HG02571 (cell line): ENCODE measurements at regions not wholly inside any gene's neighbourhood (a gene's known extent, or its start where the extent isn't known, plus 50 kb on each side); places are given as distances from the start of the nearest gene placed in this dataset.
"Not testable (repeated sequence)": the region's sequence is repeated elsewhere in the genome, so short reads cannot be mapped to it uniquely, and the experiment has no call there.

ENCODE experiments used
- ATAC-seq: cut with Tn5 transposase; IDR thresholded peaks from one replicate; pipeline ENCODE4 v1.9.1; 2021; ENCODE audit warnings: mild to moderate bottlenecking, moderate library complexity; ENCODE audit not compliant: unreplicated experiment

DNA sequence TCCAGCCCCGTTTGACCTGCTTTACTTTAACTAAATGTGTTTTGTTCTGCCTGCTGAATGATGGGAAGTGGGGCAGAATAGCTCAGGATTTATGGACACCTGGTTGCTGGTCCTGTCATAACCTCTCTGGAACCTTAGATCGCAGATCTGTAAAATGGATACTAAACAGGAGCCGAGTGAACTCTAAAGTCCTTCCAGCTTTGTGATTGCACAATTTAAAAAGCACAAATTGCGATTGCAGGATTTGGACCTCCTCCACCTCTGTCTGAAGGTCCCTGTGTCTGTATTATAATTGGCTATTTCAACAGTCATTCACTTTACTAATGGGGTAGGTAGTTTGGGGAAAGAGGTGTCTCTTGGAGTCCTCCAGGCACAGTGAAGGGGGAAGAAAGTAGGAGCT is 220.4 kb downstream of the LY86 start:
- no peak for ATAC-seq

GRCh38 chr6:6810727-6811126 is 222.2 kb downstream of the LY86 start:
- no peak for ATAC-seq

GRCh38 chr6:6811128-6812009 is 222.8 kb downstream of the LY86 start:
- ATAC-seq: no peak

DNA sequence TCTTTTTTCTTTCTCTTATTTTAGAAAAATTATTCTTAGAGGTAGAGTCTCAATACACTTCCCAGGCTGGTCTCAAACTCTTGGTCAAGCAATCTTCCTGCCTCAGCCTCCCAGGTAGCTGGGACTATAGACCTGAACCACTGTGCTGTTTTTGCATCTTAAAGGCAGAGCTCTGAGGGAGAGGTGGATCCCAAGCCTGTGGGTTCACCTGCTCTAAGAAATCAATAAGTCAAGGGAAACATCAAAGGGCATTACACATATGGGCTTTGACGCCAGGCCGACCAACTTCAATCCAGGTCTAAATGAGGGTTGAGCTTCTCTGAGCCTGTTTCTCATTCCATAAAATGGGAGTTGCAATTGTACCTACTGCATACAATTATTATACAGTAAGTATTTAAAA is 223.9 kb downstream of the LY86 start:
- no peak for ATAC-seq

- no peak for ATAC-seq
These were observed 227.2 kb downstream of the LY86 start for GRCh38 chr6:6815732-6816131.

DNA sequence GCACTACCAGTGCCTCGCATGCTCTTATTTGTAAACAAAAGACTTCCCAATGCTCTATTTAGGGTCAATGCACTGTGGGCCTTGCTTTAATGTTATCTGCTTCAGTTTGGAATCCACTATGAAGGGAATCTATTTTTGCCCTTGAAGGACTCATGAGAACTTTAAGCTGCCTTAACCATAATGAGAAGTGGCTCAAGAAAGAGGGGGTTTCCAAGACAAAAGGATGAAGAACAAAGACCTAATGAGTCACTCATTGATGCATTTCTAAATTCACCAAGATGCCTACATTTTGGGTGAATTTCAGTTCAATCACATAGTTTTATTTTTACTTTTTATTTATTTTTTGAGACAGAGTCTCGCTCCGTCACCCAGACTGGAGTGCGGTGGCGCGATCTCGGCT is 228.2 kb downstream of the LY86 start:
- ATAC-seq: no peak

- ATAC-seq: no peak
These were observed 229.6 kb downstream of the LY86 start for GRCh38 chr6:6818078-6818639.

GRCh38 chr6:6820641-6821238 is 232.2 kb downstream of the LY86 start:
- ATAC-seq: no peak

GRCh38 chr6:6821639-6822261 is 233.2 kb downstream of the LY86 start:
- no peak for ATAC-seq

DNA sequence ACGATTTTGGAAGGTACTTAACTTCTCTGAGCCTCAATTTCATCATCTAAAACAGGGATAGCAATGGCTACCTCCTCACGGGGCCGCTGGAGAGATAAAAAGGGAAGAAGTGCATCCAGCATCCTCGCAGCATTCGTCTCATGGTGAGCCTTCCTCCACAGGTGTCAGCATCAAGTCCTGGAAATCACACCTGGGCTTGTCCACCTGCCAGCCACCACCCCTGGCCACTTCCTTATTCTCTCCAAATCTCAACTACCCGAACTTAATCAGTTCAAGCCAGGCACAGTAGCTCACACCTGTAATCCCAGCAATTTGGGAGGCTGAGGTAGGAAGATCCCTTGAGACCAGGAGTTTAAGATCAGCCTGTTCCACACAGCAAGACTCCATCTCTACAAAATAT is 234.5 kb downstream of the LY86 start:
- no peak for ATAC-seq

- no peak for ATAC-seq
These were observed 235.2 kb downstream of the LY86 start for GRCh38 chr6:6823568-6824224.

DNA sequence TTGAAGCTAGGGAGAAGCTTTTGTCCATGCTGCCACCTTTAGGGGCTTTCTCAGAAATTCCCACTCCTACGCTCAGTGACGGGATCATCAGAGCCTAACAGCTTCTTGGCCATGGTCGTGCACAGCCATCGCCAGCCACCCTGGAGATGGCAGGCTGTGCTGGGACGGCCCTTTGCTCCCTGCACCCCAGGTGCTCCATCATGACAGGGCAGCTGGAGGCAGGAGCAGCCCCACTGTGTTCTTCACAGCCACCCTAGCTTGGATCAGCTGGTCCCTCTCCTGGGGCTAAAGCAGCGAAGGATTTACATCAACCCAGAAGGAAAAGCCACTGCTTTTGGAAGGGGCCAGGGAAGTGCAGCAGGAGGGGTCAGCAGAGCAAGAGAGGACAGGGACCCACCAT is 235.9 kb downstream of the LY86 start:
- no peak for ATAC-seq

DNA sequence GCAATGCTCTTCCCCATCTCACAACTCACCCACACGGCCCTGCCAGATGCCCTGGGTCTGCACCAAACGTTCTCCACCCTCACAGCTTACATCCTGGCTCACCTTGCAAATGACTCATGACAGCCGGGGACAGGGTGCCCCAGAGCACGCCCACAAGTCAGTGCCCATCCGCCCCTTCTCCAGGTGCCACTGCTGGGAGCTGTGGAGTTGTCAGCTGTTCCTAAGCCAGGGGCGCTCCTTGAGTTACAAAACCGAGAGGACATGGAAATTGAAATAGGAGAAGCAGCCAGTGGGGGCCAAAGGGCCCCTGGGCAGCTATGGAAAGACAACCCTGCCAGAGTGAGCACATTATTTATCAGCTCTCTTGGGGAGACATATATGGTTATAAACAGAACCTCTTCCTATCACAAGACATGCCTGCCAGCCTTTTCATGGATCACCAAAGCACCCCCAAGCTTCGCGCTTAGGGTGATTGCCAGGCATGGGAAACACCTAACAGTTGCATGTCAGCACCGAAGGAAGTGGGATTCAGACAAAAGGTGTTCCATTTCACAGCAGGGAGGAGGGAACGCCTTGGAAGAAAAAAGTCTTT is 236.8 kb downstream of the LY86 start:
- no peak for ATAC-seq

DNA sequence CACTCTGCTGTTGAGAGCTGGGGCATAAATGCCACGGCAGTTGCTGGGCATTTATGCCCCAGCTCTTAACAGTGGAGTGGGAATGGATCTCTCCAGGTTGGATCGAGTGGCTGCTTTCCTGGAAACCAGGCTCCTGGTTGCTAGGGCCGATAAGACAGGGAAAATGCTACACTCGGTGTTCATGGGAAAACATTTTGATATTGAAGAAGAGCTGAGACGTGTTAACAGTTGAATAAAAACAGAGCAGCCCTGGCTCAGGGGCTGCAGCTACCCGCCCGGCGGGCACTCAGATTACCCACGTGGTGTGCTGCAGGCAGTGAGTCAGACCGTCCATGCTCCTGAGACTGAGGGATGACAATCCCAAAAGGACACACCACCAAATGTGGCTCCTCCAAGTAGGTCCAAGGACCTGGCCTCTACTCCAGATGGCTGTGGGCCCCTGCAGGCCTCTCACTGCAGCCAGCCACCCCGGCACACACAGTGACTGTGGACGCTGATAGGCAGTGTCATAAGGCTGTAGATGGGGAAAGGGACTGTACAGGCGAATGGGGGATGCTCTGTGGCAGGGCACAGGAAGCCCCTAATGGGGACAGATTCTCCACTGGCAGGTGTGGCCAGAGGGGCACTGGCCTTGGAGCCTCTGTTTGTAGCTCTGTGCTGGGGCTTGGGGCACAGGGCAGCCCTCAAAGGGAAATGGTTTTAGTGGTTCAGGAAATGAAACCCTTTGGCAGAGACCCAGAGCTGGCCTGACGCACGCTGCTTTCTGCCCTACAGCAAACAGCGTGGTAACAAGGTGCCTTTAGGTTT is 237.8 kb downstream of the LY86 start:
- peak; percentile 76 for ATAC-seq

DNA sequence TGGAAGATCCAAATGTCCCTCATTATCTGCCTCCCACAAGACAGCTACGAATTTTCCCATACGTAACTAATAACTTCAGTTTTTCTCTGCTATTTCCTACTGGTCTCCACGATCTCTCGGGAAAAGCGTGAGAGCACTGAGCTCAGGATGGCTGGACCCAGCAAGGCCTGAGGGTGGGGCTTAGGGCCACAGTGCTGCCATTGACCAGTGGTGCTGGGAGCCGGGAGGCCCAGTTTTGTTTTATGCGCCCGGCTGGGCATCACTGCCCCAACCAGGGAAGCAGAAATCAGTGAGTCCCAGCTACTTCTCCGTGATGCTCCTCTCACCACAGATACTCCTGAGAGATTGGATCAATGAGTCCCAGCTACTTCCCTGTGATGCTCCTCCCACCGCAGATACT is 238.4 kb downstream of the LY86 start:
- ATAC-seq: no peak

GRCh38 chr6:6829872-6830685 is 241.6 kb downstream of the LY86 start:
- ATAC-seq: no peak

DNA sequence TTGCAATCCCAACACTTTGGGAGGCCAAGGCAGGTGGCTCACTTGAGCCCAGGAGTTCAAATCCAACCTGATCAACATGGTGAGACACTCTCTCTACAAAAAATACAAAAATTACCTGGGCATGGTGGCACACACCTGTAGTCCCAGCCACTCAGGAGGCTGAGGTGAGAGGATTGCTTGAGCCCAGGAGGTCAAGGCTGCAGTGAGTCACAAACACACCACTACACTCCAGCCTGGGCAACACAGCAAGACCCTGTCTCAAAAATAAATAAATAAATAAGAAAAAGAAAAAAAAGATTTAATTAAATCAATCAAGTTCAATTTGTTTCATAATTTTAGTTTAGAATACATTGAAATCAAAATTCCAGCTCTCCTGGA is 242.2 kb downstream of the LY86 start:
- ATAC-seq: not testable (repeated sequence)

- ATAC-seq: no peak
These were observed 243.9 kb downstream of the LY86 start for GRCh38 chr6:6832439-6832838.
